Left lung (tissue), 4 donors: ENCODE measurements at regions not wholly inside any gene's neighbourhood (a gene's known extent, or its start where the extent isn't known, plus 50 kb on each side); places are given as distances from the start of the nearest gene placed in this dataset.

Source experiments
- ATAC-seq: fragments of 200-7000 bp; cut with Tn5 transposase; one replicate; pipeline ENCODE4 v1.9.1; 2020; ENCODE audit warnings: moderate library complexity
- DNase-seq, 4 donors: peaks; one replicate each; pipeline ENCODE4 v3.0.0-alpha.2; 2013 to 2020
- H3K27ac ChIP-seq, 2 donors: fragments of 200-600 bp; sonication (generic) in 1 of 2; one replicate each; pipeline versions ENCODE4 v1.5.0 to v1.8.0; 2020 to 2021
- H3K27me3 ChIP-seq, 2 donors: fragments of 200-600 bp; sonication (generic) in 1 of 2; one replicate each; pipeline versions ENCODE4 v1.5.0 to v1.8.0; 2020 to 2021
- H3K36me3 ChIP-seq, 2 donors: fragments of 200-600 bp; sonication (generic) in 1 of 2; one replicate each; pipeline versions ENCODE4 v1.5.0 to v1.8.0; 2020 to 2021
- H3K4me1 ChIP-seq, 2 donors: fragments of 200-600 bp; one replicate each; pipeline ENCODE4 v1.8.0; 2021
- H3K4me3 ChIP-seq, 2 donors: fragments of 200-600 bp; sonication (generic) in 1 of 2; one replicate each; pipeline versions ENCODE4 v1.5.0 to v1.8.0; 2020 to 2021; ENCODE audit warnings: mild to moderate bottlenecking in 1 of 2
- H3K9me3 ChIP-seq, 2 donors: fragments of 200-600 bp; sonication (generic) in 1 of 2; one replicate each; pipeline versions ENCODE4 v1.5.0 to v1.8.0; 2020 to 2021
- CTCF ChIP-seq, 2 donors: fragments of 200-600 bp; sonication (generic) in 1 of 2; IDR thresholded peaks; one replicate each; pipeline versions ENCODE4 v1.5.0 to v1.8.0; 2021; ENCODE audit warnings: antibody characterized with exemption in 2 of 2
- intact Hi-C, 2 donors: fragments of 100-400 bp; cut with DNase I; formaldehyde crosslinking; loops; one replicate each; pipeline versions ENCODE4 v1.11.2 to v1.14.2; 2022
- donor health status: DM: no; HTN: yes; CAD: no.
- donor health status: DM: no; HTN: no; CAD: no.

GRCh38 chr7:21030237-21030871 is 243.7 kb upstream of the SP8 start:
- DNase-seq (no peak), ATAC-seq (no peak)
- intact Hi-C loops, result no loop called here
- Histone ChIP-seq H3K4me1 (no peaks in the 10 kb centered on the region), H3K27ac (no peak overlapping the region), H3K36me3 (no peaks in the 10 kb centered on the region), H3K4me3 (no peak overlapping the region), H3K9me3 (no peaks in the 10 kb centered on the region), H3K27me3 (peaks cover 0 to 5% of the 10 kb centered on the region in 2 donors)
- TF ChIP-seq CTCF (IDR thresholded peaks at IDR 0.05), result no peak

- H3K4me1 ChIP-seq, result no peaks in the 10 kb centered on the region
- ATAC-seq (no peak), DNase-seq (no peak)
- H3K27me3 ChIP-seq, result no peaks in the 10 kb centered on the region
- H3K27ac ChIP-seq, result no peak overlapping the region
- no peak for TF ChIP-seq CTCF (IDR thresholded peaks at IDR 0.05)
- no peak overlapping the region for H3K4me3 ChIP-seq
- intact Hi-C loops, result no loop called here
- no peaks in the 10 kb centered on the region for H3K36me3 ChIP-seq
- no peaks in the 10 kb centered on the region for H3K9me3 ChIP-seq
Observed at GRCh38 chr7:21041252-21041651, 254.6 kb upstream of the SP8 start.

GRCh38 chr7:21041666-21042065 is 255.0 kb upstream of the SP8 start:
- Histone ChIP-seq H3K4me3 (no peak overlapping the region), H3K4me1 (no peaks in the 10 kb centered on the region), H3K27me3 (no peaks in the 10 kb centered on the region), H3K27ac (no peak overlapping the region), H3K9me3 (no peaks in the 10 kb centered on the region), H3K36me3 (no peaks in the 10 kb centered on the region)
- intact Hi-C loops, result no loop called here
- TF ChIP-seq CTCF (IDR thresholded peaks at IDR 0.05), result no peak
- ATAC-seq, result no peak
- peak in 1 of 4 donors; percentile 18 for DNase-seq

- H3K4me1 ChIP-seq, result no peaks in the 10 kb centered on the region
- H3K27ac ChIP-seq, result no peak overlapping the region
- peak in 1 of 4 donors; percentile 12 for DNase-seq
- no peaks in the 10 kb centered on the region for H3K9me3 ChIP-seq
- no peak for TF ChIP-seq CTCF (IDR thresholded peaks at IDR 0.05)
- H3K4me3 ChIP-seq, result no peak overlapping the region
- intact Hi-C loops, result no loop called here
- H3K36me3 ChIP-seq, result no peaks in the 10 kb centered on the region
- ATAC-seq, result no peak
- H3K27me3 ChIP-seq, result no peaks in the 10 kb centered on the region
Observed at GRCh38 chr7:21044384-21044783, 257.7 kb upstream of the SP8 start.

- no peaks in the 10 kb centered on the region for H3K4me1 ChIP-seq
- TF ChIP-seq CTCF (IDR thresholded peaks at IDR 0.05), result no peak
- no peaks in the 10 kb centered on the region for H3K9me3 ChIP-seq
- no peaks in the 10 kb centered on the region for H3K27me3 ChIP-seq
- H3K27ac ChIP-seq, result no peak overlapping the region
- intact Hi-C loops, result no loop called here
- ATAC-seq (no peak), DNase-seq (no peak)
- H3K4me3 ChIP-seq, result no peak overlapping the region
- no peaks in the 10 kb centered on the region for H3K36me3 ChIP-seq
Observed at GRCh38 chr7:21044913-21045568, 258.4 kb upstream of the SP8 start.
